ENCODE measurements at regions not wholly inside any gene's neighbourhood (a gene's known extent, or its start where the extent isn't known, plus 50 kb on each side); places are given as distances from the start of the nearest gene placed in this dataset.

GRCh38 chr4:178264001-178264400 is 821.8 kb upstream of the AGA start:
- TF ChIP-seq, protein P1, sequence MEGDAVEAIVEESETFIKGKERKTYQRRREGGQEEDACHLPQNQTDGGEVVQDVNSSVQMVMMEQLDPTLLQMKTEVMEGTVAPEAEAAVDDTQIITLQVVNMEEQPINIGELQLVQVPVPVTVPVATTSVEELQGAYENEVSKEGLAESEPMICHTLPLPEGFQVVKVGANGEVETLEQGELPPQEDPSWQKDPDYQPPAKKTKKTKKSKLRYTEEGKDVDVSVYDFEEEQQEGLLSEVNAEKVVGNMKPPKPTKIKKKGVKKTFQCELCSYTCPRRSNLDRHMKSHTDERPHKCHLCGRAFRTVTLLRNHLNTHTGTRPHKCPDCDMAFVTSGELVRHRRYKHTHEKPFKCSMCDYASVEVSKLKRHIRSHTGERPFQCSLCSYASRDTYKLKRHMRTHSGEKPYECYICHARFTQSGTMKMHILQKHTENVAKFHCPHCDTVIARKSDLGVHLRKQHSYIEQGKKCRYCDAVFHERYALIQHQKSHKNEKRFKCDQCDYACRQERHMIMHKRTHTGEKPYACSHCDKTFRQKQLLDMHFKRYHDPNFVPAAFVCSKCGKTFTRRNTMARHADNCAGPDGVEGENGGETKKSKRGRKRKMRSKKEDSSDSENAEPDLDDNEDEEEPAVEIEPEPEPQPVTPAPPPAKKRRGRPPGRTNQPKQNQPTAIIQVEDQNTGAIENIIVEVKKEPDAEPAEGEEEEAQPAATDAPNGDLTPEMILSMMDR (conservative IDR thresholded peaks at IDR 0.05; ENCODE audit: low read depth, low read length): no peak
- no peak for TF ChIP-seq EZH2 (IDR thresholded peaks at IDR 0.05; ENCODE audit: borderline replicate concordance, low read depth, low read length, poor library complexity, severe bottlenecking)
